Lung (tissue), 11 donors: ENCODE measurements at regions not wholly inside any gene's neighbourhood (a gene's known extent, or its start where the extent isn't known, plus 50 kb on each side); places are given as distances from the start of the nearest gene placed in this dataset.

Source experiments
- ATAC-seq: fragments of 200-7000 bp; cut with Tn5 transposase; one replicate; pipeline ENCODE4 v1.9.1; 2020; ENCODE audit warnings: moderate number of reproducible peaks; ENCODE audit not compliant: insufficient read depth, low FRiP score
- DNase-seq, 3 donors: peaks; one replicate each; pipeline ENCODE4 v3.0.0-alpha.2; 2013 to 2017
- H3K27ac ChIP-seq, 2 donors: one replicate each; pipeline ENCODE4 v1.5.1; 2013; ENCODE audit warnings: mild to moderate bottlenecking in 2 of 2, moderate library complexity in 2 of 2, control low read depth in 1 of 2, inconsistent platforms in 1 of 2, low read depth in 1 of 2, low read length in 1 of 2
- H3K27me3 ChIP-seq, 3 donors: one replicate each; pipeline ENCODE4 v1.5.1; 2013; ENCODE audit warnings: low read length in 2 of 3; ENCODE audit not compliant: control insufficient read depth in 3 of 3, insufficient read depth in 3 of 3
- H3K36me3 ChIP-seq, 4 donors: one replicate each; pipeline ENCODE4 v1.5.1; 2013; ENCODE audit warnings: low read length in 4 of 4, mild to moderate bottlenecking in 1 of 4, moderate library complexity in 1 of 4; ENCODE audit not compliant: control insufficient read depth in 4 of 4, insufficient read depth in 4 of 4
- H3K4me1 ChIP-seq, 5 donors: one replicate each; pipeline ENCODE4 v1.5.1; 2013; ENCODE audit warnings: low read length in 5 of 5, mild to moderate bottlenecking in 2 of 5, moderate library complexity in 1 of 5; ENCODE audit not compliant: control insufficient read depth in 5 of 5, insufficient read depth in 5 of 5
- H3K4me3 ChIP-seq: one replicate; pipeline ENCODE4 v1.5.1; 2013; ENCODE audit warnings: mild to moderate bottlenecking, control low read depth, moderate library complexity
- H3K9ac ChIP-seq, 2 donors: one replicate each; pipeline ENCODE4 v1.5.1; 2013; ENCODE audit warnings: low read length in 2 of 2, control low read depth in 1 of 2; ENCODE audit not compliant: insufficient read depth in 1 of 2
- H3K9me3 ChIP-seq, 4 donors: one replicate each; pipeline ENCODE4 v1.5.1; 2013; ENCODE audit warnings: low read length in 3 of 4, mild to moderate bottlenecking in 1 of 4, moderate library complexity in 1 of 4; ENCODE audit not compliant: control insufficient read depth in 4 of 4, insufficient read depth in 3 of 4
- WGBS, 2 donors: extraction: QIAGEN DNeasy Blood & Tissue Kit; methylation state at CpG; one replicate each; pipeline ENCODE4 v1.1.7; 2013; 5-methylcytosine and 5-hydroxymethylcytosine counted together
- TF ChIP-seq, protein P1 (sequence below): IDR thresholded peaks from 2 replicates; pipeline ENCODE4 v1.5.1; 2012; ENCODE audit warnings: mild to moderate bottlenecking; ENCODE audit errors: control extremely low read depth, extremely low read depth
- donor health status: control.
- donor health status: control.
- donor health status: Bipolar disorder and iron deficiency.
- donor health status: healthy.
- donor health status: DM: yes; HTN: yes; CAD: no.

DNA sequence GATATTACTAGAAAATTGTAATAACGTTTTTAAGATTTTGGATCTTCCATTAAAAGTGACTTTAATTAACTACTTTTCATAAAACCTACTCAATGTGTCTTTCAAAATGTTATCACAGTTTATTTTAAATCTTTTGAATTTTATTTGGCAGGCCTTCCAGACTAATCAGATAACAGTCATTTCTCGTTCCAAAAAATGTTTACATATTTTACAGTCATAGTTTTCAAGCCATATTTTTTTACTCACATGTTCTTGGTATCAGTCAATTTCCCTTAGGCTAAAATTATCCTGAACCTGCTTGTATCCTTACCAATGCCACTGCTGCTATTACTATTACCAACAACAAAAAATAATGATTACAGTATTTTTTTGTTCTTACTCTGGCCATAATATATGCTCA, 1783.5 kb downstream of the SLITRK5 start:
- DNase-seq (peak in 2 of 3 donors; percentile 43 to 56), ATAC-seq (no peak)
- no peaks in the 10 kb centered on the region for H3K36me3 ChIP-seq
- no peaks in the 10 kb centered on the region for H3K27me3 ChIP-seq
- H3K9me3 ChIP-seq = no peaks in the 10 kb centered on the region
- peaks cover 0 to 14% (median 0%) of the 10 kb centered on the region in 5 donors for H3K4me1 ChIP-seq
- H3K27ac ChIP-seq = no peak overlapping the region
- TF ChIP-seq, protein P1, sequence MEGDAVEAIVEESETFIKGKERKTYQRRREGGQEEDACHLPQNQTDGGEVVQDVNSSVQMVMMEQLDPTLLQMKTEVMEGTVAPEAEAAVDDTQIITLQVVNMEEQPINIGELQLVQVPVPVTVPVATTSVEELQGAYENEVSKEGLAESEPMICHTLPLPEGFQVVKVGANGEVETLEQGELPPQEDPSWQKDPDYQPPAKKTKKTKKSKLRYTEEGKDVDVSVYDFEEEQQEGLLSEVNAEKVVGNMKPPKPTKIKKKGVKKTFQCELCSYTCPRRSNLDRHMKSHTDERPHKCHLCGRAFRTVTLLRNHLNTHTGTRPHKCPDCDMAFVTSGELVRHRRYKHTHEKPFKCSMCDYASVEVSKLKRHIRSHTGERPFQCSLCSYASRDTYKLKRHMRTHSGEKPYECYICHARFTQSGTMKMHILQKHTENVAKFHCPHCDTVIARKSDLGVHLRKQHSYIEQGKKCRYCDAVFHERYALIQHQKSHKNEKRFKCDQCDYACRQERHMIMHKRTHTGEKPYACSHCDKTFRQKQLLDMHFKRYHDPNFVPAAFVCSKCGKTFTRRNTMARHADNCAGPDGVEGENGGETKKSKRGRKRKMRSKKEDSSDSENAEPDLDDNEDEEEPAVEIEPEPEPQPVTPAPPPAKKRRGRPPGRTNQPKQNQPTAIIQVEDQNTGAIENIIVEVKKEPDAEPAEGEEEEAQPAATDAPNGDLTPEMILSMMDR = no peak
- no peak overlapping the region for H3K9ac ChIP-seq
- 32 to 59% methylated on average over 2 of the region's 2 CpGs for WGBS, 2 donors
- no peak overlapping the region for H3K4me3 ChIP-seq

DNA sequence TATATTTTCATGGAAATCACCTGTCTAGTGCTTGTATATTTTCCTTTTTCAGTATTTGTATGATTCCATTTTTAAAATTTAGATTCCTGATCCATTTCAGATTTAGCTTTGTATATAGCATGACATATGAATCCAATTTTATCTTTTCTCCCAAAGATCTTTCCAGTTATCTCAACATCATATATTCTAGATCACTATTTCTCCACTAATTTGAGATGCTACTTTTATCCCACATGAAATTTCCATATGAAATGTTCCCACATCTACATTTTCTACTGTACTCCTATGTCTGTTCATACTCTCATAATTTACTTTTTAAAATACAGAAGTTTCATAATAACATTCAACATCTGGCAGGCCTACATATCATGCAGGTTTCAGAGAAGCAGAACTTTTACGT, 1784.1 kb downstream of the SLITRK5 start:
- Histone ChIP-seq H3K9me3 (no peaks in the 10 kb centered on the region), H3K27me3 (no peaks in the 10 kb centered on the region), H3K27ac (no peak overlapping the region), H3K36me3 (no peaks in the 10 kb centered on the region), H3K9ac (no peak overlapping the region), H3K4me3 (no peak overlapping the region), H3K4me1 (peaks cover 0 to 14% (median 0%) of the 10 kb centered on the region in 5 donors)
- ATAC-seq (no peak), DNase-seq (no peak)
- WGBS, 2 donors = 75 to 90% methylated on average over 1 of the region's 1 CpG
- TF ChIP-seq, protein P1 = no peak

DNA sequence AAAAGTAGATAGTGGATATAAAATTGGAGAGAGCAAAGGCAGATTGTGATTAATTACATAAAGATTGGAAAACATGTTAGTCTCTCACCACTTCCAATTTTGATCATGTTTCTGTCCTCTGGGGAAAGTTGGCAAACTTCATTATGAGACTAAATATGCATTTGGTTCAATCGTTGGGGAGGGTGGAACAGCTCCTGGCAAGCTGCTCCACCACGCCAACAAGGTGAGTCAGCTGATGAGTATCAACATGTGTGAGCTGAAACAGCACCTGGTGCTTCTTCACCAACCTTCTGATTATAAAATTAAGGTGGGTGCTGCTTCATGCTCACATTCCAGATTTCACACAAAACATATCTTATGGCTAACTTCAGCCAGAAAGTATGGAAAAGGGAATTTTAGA, 1784.6 kb downstream of the SLITRK5 start:
- H3K9ac ChIP-seq = no peak overlapping the region
- 59 to 82% methylated on average over 2 of the region's 2 CpGs for WGBS, 2 donors

More for the DNA sequence above, 1784.6 kb downstream of the SLITRK5 start:
- ATAC-seq (no peak), DNase-seq (no peak)
- Histone ChIP-seq H3K27me3 (no peaks in the 10 kb centered on the region), H3K4me1 (peaks cover 0 to 14% (median 0%) of the 10 kb centered on the region in 5 donors), H3K27ac (no peak overlapping the region), H3K4me3 (no peak overlapping the region), H3K9me3 (no peaks in the 10 kb centered on the region), H3K36me3 (no peaks in the 10 kb centered on the region)
- TF ChIP-seq, protein P1 = no peak
